ENCODE measurements at regions not wholly inside any gene's neighbourhood (a gene's known extent, or its start where the extent isn't known, plus 50 kb on each side); places are given as distances from the start of the nearest gene placed in this dataset.

GRCh38 chr12:24387381-24387780 is 437.9 kb upstream of the SOX5 start:
- no peak for DNase-seq
- FAIRE-seq = no peak
- intact Hi-C loops (cut with DNase I) = no loop called here

GRCh38 chr12:24386836-24387235 is 437.4 kb upstream of the SOX5 start:
- no peak for DNase-seq
- H3K27ac ChIP-seq (ENCODE audit: low read depth in 2 of 2, low read length in 2 of 2) = no peak overlapping the region
- no peak overlapping the region for H3K4me3 ChIP-seq (ENCODE audit: low read length in 3 of 3)
- no peak overlapping the region for H3K9ac ChIP-seq (ENCODE audit: low read length in 3 of 3)
- no peaks in the 10 kb centered on the region for H3K4me1 ChIP-seq (ENCODE audit: control insufficient read depth in 2 of 3, insufficient read depth in 2 of 3, low read depth in 1 of 3, low read length in 3 of 3)
- no peak for TF ChIP-seq CTCF (IDR thresholded peaks at IDR 0.05; ENCODE audit: borderline replicate concordance, extremely low read depth, insufficient read depth)
- no peaks in the 10 kb centered on the region for H3K27me3 ChIP-seq (ENCODE audit: control insufficient read depth, insufficient read depth, low read length)
- FAIRE-seq = no peak
- intact Hi-C loops (cut with DNase I) = no loop called here
- H3K36me3 ChIP-seq (ENCODE audit: control insufficient read depth in 2 of 3, insufficient read depth in 3 of 3, low read length in 3 of 3) = no peaks in the 10 kb centered on the region
- peaks cover 0 to 8% (median 2%) of the 10 kb centered on the region in 3 donors for H3K9me3 ChIP-seq (ENCODE audit: control insufficient read depth in 2 of 3, insufficient read depth in 1 of 3, low read length in 3 of 3)

More at GRCh38 chr12:24387381-24387780, 437.9 kb upstream of the SOX5 start:
- Histone ChIP-seq H3K9me3 (ENCODE audit: control insufficient read depth in 2 of 3, insufficient read depth in 1 of 3, low read length in 3 of 3) (peaks cover 0 to 11% (median 2%) of the 10 kb centered on the region in 3 donors), H3K4me1 (ENCODE audit: control insufficient read depth in 2 of 3, insufficient read depth in 2 of 3, low read depth in 1 of 3, low read length in 3 of 3) (no peaks in the 10 kb centered on the region), H3K27me3 (ENCODE audit: control insufficient read depth, insufficient read depth, low read length) (no peaks in the 10 kb centered on the region), H3K27ac (ENCODE audit: low read depth in 2 of 2, low read length in 2 of 2) (no peak overlapping the region), H3K36me3 (ENCODE audit: control insufficient read depth in 2 of 3, insufficient read depth in 3 of 3, low read length in 3 of 3) (no peaks in the 10 kb centered on the region), H3K4me3 (ENCODE audit: low read length in 3 of 3) (no peak overlapping the region), H3K9ac (ENCODE audit: low read length in 3 of 3) (no peak overlapping the region)
- TF ChIP-seq CTCF (IDR thresholded peaks at IDR 0.05; ENCODE audit: borderline replicate concordance, extremely low read depth, insufficient read depth) = no peak

- Histone ChIP-seq H3K27ac (ENCODE audit: low read depth in 2 of 2, low read length in 2 of 2) (no peak overlapping the region), H3K27me3 (ENCODE audit: control insufficient read depth, insufficient read depth, low read length) (no peaks in the 10 kb centered on the region), H3K36me3 (ENCODE audit: control insufficient read depth in 2 of 3, insufficient read depth in 3 of 3, low read length in 3 of 3) (no peaks in the 10 kb centered on the region), H3K9ac (ENCODE audit: low read length in 3 of 3) (no peak overlapping the region), H3K4me1 (ENCODE audit: control insufficient read depth in 2 of 3, insufficient read depth in 2 of 3, low read depth in 1 of 3, low read length in 3 of 3) (peaks cover 0 to 4% (median 4%) of the 10 kb centered on the region in 3 donors), H3K9me3 (ENCODE audit: control insufficient read depth in 2 of 3, insufficient read depth in 1 of 3, low read length in 3 of 3) (no peaks in the 10 kb centered on the region), H3K4me3 (ENCODE audit: low read length in 3 of 3) (no peak overlapping the region)
- intact Hi-C loops (cut with DNase I) = no loop called here
- DNase-seq (peak in 1 of 5 donors; percentile 39), FAIRE-seq (no peak)
- no peak for TF ChIP-seq CTCF (IDR thresholded peaks at IDR 0.05; ENCODE audit: borderline replicate concordance, extremely low read depth, insufficient read depth)
Observed at GRCh38 chr12:24381790-24382189, 432.3 kb upstream of the SOX5 start.

Measured in kidney (tissue), 13 donors.